GM12878 (cell line): ENCODE measurements at regions not wholly inside any gene's neighbourhood (a gene's known extent, or its start where the extent isn't known, plus 50 kb on each side); places are given as distances from the start of the nearest gene placed in this dataset.

ENCODE experiments used
- ATAC-seq: fragments of 200-7000 bp; cut with Tn5 transposase; 3 replicates; pipeline ENCODE4 v1.9.1; 2020; ENCODE audit warnings: mild to moderate bottlenecking, moderate library complexity
- BruUV-seq: library from RNA; stranded (reverse); fragments of 400-500 nt; replicated peaks from 2 replicates; lab custom pipeline; 2021; lab: Mats Ljungman, UMichigan
- CTCF ChIA-PET: fragments of 300-600 bp; sonication (Branson Sonifier 250); formaldehyde crosslinking; extraction: SDS; loops from one replicate; lab custom pipeline; 2021; ENCODE audit warnings: inconsistent platforms; lab: Yijun Ruan, JAX
- POLR2A ChIA-PET: fragments of 350-600 bp; formaldehyde crosslinking; extraction: SDS; loops from one replicate; lab custom pipeline; 2021; ENCODE audit warnings: inconsistent platforms; lab: Charles Lee
- RAD21 ChIA-PET: fragments of 300-600 bp; sonication (Branson Sonifier 250); formaldehyde crosslinking; loops from one replicate; lab custom pipeline; 2023; ENCODE audit warnings: antibody characterized with exemption; ENCODE audit not compliant: unreplicated experiment; lab: Charles Lee
- SMC1A ChIA-PET: fragments of 300-600 bp; sonication (Branson Sonifier 250); formaldehyde crosslinking; loops from one replicate; lab custom pipeline; 2023; ENCODE audit not compliant: unreplicated experiment, uncharacterized antibody; lab: Charles Lee
- DNase-seq: peaks from one replicate; pipeline ENCODE4 v3.0.0-alpha.2; 2011; ENCODE audit warnings: low read depth, low spot score
- FAIRE-seq: peaks from 3 replicates; lab custom pipeline; 2011; peaks lifted over from hg19 to GRCh38; lab: Jason Lieb, UNC
- H2AFZ ChIP-seq: 2 replicates; pipeline ENCODE4 v1.6.0; 2011; ENCODE audit warnings: low read depth, low read length, control low read depth; ENCODE audit not compliant: control insufficient read depth
- H3K27ac ChIP-seq: 2 replicates; pipeline ENCODE4 v1.5.1; 2011; ENCODE audit warnings: control low read depth; ENCODE audit not compliant: control insufficient read depth, insufficient read depth
- H3K27me3 ChIP-seq, 2 experiments: replicated peaks in 1 of 2; 2 replicates each; pipeline versions ENCODE4 v1.6.0 to v1.6.1; 2011; ENCODE audit warnings: low read length in 1 of 2; ENCODE audit not compliant: control insufficient read depth in 2 of 2, insufficient read depth in 2 of 2
- H3K36me3 ChIP-seq, 2 experiments: 2 replicates each; pipeline ENCODE4 v1.5.1; 2011; ENCODE audit warnings: low read length in 1 of 2; ENCODE audit not compliant: control insufficient read depth in 2 of 2, insufficient read depth in 2 of 2
- H3K4me1 ChIP-seq: 2 replicates; pipeline ENCODE4 v1.6.1; 2011; ENCODE audit warnings: mild to moderate bottlenecking, low read length, moderate library complexity, mixed read lengths; ENCODE audit not compliant: control insufficient read depth, insufficient read depth
- H3K4me2 ChIP-seq: 2 replicates; pipeline ENCODE4 v1.6.0; 2011; ENCODE audit warnings: control low read depth; ENCODE audit not compliant: control insufficient read depth, insufficient read depth
- H3K4me3 ChIP-seq: fragments of 200-600 bp; sonication (generic); 2 replicates; pipeline ENCODE4 v1.5.1; 2016
- H3K79me2 ChIP-seq: 2 replicates; pipeline ENCODE4 v1.6.0; 2011; ENCODE audit warnings: low read length; ENCODE audit not compliant: control insufficient read depth, insufficient read depth
- H3K9ac ChIP-seq: 2 replicates; pipeline ENCODE4 v1.8.0; 2011; ENCODE audit warnings: low read length, control low read depth, mixed read lengths; ENCODE audit not compliant: control insufficient read depth, insufficient read depth
- H3K9me3 ChIP-seq: replicated peaks from 3 replicates; pipeline ENCODE4 v1.5.1; 2011; ENCODE audit warnings: mild to moderate bottlenecking, low read length; ENCODE audit not compliant: control insufficient read depth, insufficient read depth
- H4K20me1 ChIP-seq: 2 replicates; pipeline ENCODE4 v1.6.0; 2011; ENCODE audit not compliant: control insufficient read depth, insufficient read depth
- HCFC1 ChIP-seq: fragments of 150-350 bp; IDR thresholded peaks from 2 replicates; pipeline ENCODE4 v1.6.1; 2014; ENCODE audit warnings: low read length
- LARP7 ChIP-seq: fragments of 450-650 bp; IDR thresholded peaks from 2 replicates; pipeline ENCODE4 v1.6.1; 2017; ENCODE audit warnings: mild to moderate bottlenecking
- MEF2A ChIP-seq: IDR thresholded peaks from 2 replicates; pipeline ENCODE4 v1.6.1; 2011; ENCODE audit warnings: low read depth, mild to moderate bottlenecking, low read length, moderate library complexity; ENCODE audit not compliant: insufficient read depth
- REST ChIP-seq: IDR thresholded peaks from 2 replicates; pipeline ENCODE4 v1.6.1; 2012; ENCODE audit warnings: mild to moderate bottlenecking, low read depth, low read length
- SREBF1 ChIP-seq: IDR thresholded peaks from 2 replicates; pipeline ENCODE4 v1.6.1; 2012; ENCODE audit warnings: mild to moderate bottlenecking, low read length
- TCF3 ChIP-seq: IDR thresholded peaks from 2 replicates; pipeline ENCODE4 v1.6.1; 2012; ENCODE audit warnings: low read depth, mild to moderate bottlenecking, low read length, borderline replicate concordance; ENCODE audit not compliant: insufficient read depth
- ZNF24 ChIP-seq: fragments of 450-650 bp; IDR thresholded peaks from 2 replicates; pipeline ENCODE4 v1.6.1; 2017; ENCODE audit warnings: antibody characterized with exemption, mild to moderate bottlenecking
- WGBS: methylation state at CpG from one replicate; pipeline ENCODE4 v1.1.6; 2016; ENCODE audit warnings: low lambda C conversion rate; ENCODE audit not compliant: insufficient replicate concordance, insufficient coverage; ENCODE audit errors: missing lambda C conversion rate; 5-methylcytosine and 5-hydroxymethylcytosine counted together
- in situ Hi-C: fragments of 300-500 bp; cut with MboI; formaldehyde crosslinking; loops from 9 replicates; pipeline ENCODE4 v1.14.3; 2018; ENCODE audit warnings: mixed read lengths
- intact Hi-C: fragments of 100-400 bp; cut with micrococcal nuclease; formaldehyde crosslinking; loops from one replicate; pipeline ENCODE4 v1.14.2; 2022; ENCODE audit not compliant: unreplicated experiment

- Histone ChIP-seq H3K4me3 (no peak overlapping the region), H3K9ac (no peak overlapping the region), H3K36me3 (no peaks in the 10 kb centered on the region), H3K4me2 (no peak overlapping the region), H3K9me3 (peaks cover 3% of the 10 kb centered on the region; the same call in 2 of the 3 replicates), H3K79me2 (no peaks in the 10 kb centered on the region), H2AFZ (no peak overlapping the region), H3K27ac (no peak overlapping the region), H4K20me1 (no peaks in the 10 kb centered on the region), H3K27me3 (no peaks in the 10 kb centered on the region), H3K4me1 (no peaks in the 10 kb centered on the region)
- no TSS peak for BruUV-seq
- TF ChIP-seq LARP7: no peak
- TF ChIP-seq TCF3: no peak
- TF ChIP-seq MEF2A: no peak
- no peak for TF ChIP-seq HCFC1
- no peak for TF ChIP-seq ZNF24
- no peak for TF ChIP-seq SREBF1
- no peak for TF ChIP-seq REST
- POLR2A ChIA-PET: no interaction called here
- intact Hi-C loops: no loop called here
- SMC1A ChIA-PET: no interaction called here
- in situ Hi-C loops: loop anchor here (10.0 kb wide), 1 partner anchor 65 kb away; no protein-coding TSS in a partner anchor
- ATAC-seq: no peak
- FAIRE-seq: no peak
- CTCF ChIA-PET: no interaction called here
- WGBS: 40% methylated on average over 10 of the region's 10 CpGs
- DNase-seq: no peak
- RAD21 ChIA-PET: no interaction called here
Measured at GRCh38 chr18:78649421-78649820, 330.2 kb upstream of the SALL3 start.
